Coronary artery (tissue), 2 donors: ENCODE measurements at regions not wholly inside any gene's neighbourhood (a gene's known extent, or its start where the extent isn't known, plus 50 kb on each side); places are given as distances from the start of the nearest gene placed in this dataset.

ENCODE experiments used
- DNase-seq: peaks from one replicate; pipeline ENCODE4 v3.0.0-alpha.2; 2017; ENCODE audit warnings: low spot score
- H3K27ac ChIP-seq, 2 donors: fragments of 200-600 bp; sonication (generic); one replicate each; pipeline ENCODE4 v1.5.1; 2016 to 2019
- H3K4me3 ChIP-seq: fragments of 200-600 bp; sonication (generic); 2 replicates; pipeline ENCODE4 v1.5.1; 2016; ENCODE audit warnings: mild to moderate bottlenecking, moderate library complexity
- TF ChIP-seq, protein P1 (sequence below): fragments of 200-600 bp; sonication (generic); IDR thresholded peaks from one replicate; pipeline ENCODE4 v1.5.1; 2019; ENCODE audit warnings: antibody characterized with exemption

GRCh38 chr7:153185936-153186335 lies 426.4 kb downstream of the ACTR3B start:
- no peak overlapping the region for H3K27ac ChIP-seq
- TF ChIP-seq, protein P1, sequence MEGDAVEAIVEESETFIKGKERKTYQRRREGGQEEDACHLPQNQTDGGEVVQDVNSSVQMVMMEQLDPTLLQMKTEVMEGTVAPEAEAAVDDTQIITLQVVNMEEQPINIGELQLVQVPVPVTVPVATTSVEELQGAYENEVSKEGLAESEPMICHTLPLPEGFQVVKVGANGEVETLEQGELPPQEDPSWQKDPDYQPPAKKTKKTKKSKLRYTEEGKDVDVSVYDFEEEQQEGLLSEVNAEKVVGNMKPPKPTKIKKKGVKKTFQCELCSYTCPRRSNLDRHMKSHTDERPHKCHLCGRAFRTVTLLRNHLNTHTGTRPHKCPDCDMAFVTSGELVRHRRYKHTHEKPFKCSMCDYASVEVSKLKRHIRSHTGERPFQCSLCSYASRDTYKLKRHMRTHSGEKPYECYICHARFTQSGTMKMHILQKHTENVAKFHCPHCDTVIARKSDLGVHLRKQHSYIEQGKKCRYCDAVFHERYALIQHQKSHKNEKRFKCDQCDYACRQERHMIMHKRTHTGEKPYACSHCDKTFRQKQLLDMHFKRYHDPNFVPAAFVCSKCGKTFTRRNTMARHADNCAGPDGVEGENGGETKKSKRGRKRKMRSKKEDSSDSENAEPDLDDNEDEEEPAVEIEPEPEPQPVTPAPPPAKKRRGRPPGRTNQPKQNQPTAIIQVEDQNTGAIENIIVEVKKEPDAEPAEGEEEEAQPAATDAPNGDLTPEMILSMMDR: no peak
- DNase-seq: no peak
- H3K4me3 ChIP-seq: no peak overlapping the region

GRCh38 chr7:153188161-153188560 lies 428.6 kb downstream of the ACTR3B start:
- H3K4me3 ChIP-seq: no peak overlapping the region
- no peak for DNase-seq
- TF ChIP-seq, protein P1: no peak
- no peak overlapping the region for H3K27ac ChIP-seq

- no peak for DNase-seq
- TF ChIP-seq, protein P1: no peak
- Histone ChIP-seq H3K4me3 (no peak overlapping the region), H3K27ac (no peak overlapping the region)
These were observed 429.1 kb downstream of the ACTR3B start for GRCh38 chr7:153188630-153189029.

GRCh38 chr7:153190452-153190851 lies 430.9 kb downstream of the ACTR3B start:
- H3K4me3 ChIP-seq: no peak overlapping the region
- TF ChIP-seq, protein P1: no peak
- H3K27ac ChIP-seq: no peak overlapping the region
- DNase-seq: no peak

DNA sequence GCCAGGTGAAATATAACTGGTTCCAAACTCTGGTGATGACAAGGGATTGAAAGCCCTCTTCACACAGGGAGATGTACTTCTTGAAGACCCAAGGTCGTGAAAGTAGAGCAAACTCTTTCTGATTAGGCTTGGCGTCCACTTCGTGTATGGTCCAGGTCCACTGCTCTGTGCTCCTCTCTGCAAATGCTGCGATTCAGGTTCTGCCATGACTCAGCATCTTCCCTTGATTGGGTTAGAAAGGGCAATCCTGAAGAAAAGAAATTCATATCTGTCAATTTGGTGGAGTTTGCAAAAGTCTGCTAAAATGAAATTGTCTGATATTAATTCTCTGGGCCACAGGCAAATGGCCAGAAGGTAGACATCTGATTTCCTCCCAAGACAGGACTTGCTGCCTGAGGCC lies 431.4 kb downstream of the ACTR3B start:
- H3K4me3 ChIP-seq: no peak overlapping the region
- no peak overlapping the region for H3K27ac ChIP-seq
- TF ChIP-seq, protein P1: no peak
- DNase-seq: no peak

- DNase-seq: no peak
- Histone ChIP-seq H3K4me3 (no peak overlapping the region), H3K27ac (no peak overlapping the region)
- TF ChIP-seq, protein P1: no peak
These were observed 433.6 kb downstream of the ACTR3B start for GRCh38 chr7:153193144-153193595.

- TF ChIP-seq, protein P1: no peak
- no peak for DNase-seq
- Histone ChIP-seq H3K27ac (no peak overlapping the region), H3K4me3 (no peak overlapping the region)
These were observed 457.5 kb downstream of the ACTR3B start for GRCh38 chr7:153217032-153217431.
